A549 (cell line): ENCODE measurements at regions not wholly inside any gene's neighbourhood (a gene's known extent, or its start where the extent isn't known, plus 50 kb on each side); places are given as distances from the start of the nearest gene placed in this dataset.

ENCODE experiments used
- EP300 ChIP-seq, 2 experiments: fragments of >200 bp; sonication (Bioruptor Twin); formaldehyde crosslinking; IDR thresholded peaks; 2 replicates in 1 of 2; 3 replicates in 1 of 2; pipeline ENCODE4 v1.6.1; 2016 to 2017
- POLR2AphosphoS2 ChIP-seq: conservative IDR thresholded peaks from 2 replicates; pipeline ENCODE4 v1.6.1; 2012; ENCODE audit warnings: low read length, improper control_type of control experiment, inconsistent platforms
- SREBF2 ChIP-seq: fragments of 450-650 bp; IDR thresholded peaks from 2 replicates; pipeline ENCODE4 v1.6.1; 2014; ENCODE audit warnings: mild to moderate bottlenecking, moderate library complexity

DNA sequence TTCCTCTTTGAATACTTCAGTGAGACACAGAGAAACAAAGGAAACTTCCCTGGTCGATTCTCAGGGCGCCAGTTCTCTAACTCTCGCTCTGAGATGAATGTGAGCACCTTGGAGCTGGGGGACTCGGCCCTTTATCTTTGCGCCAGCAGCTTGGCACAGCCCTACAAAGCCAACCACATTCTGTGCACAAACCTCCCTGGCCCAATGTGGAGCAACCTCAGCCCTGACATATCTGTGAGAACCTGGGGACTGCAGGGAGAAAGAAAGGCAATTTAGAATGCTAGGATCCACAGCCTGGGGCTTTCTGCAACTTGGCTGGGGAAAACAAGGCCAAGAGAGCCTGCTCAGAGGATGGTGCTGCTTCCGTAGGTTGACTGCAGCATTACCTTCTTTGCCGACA lies 63.5 kb upstream of the PRSS58 start:
- TF ChIP-seq SREBF2 (no peak), EP300 (IDR thresholded peaks at IDR 0.05) (no peak), POLR2AphosphoS2 (no peak)
